PC-3 (cell line): ENCODE measurements at regions not wholly inside any gene's neighbourhood (a gene's known extent, or its start where the extent isn't known, plus 50 kb on each side); places are given as distances from the start of the nearest gene placed in this dataset.

Experiments used
- CTCF ChIP-seq: fragments of 300-600 bp; sonication (generic); conservative IDR thresholded peaks from 2 replicates; pipeline ENCODE4 v1.5.1; 2017; ENCODE audit warnings: antibody characterized with exemption, low read depth, mild to moderate bottlenecking, low read length
- EZH2 ChIP-seq: fragments of 300-600 bp; sonication (generic); IDR thresholded peaks from one replicate; pipeline ENCODE4 v1.6.1; 2017; ENCODE audit warnings: antibody characterized with exemption, mild to moderate bottlenecking, low read length; ENCODE audit not compliant: unreplicated experiment

GRCh38 chr17:52789829-52790228 is 631.3 kb upstream of the CA10 start:
- TF ChIP-seq CTCF: no peak
- TF ChIP-seq EZH2: no peak
